ENCODE measurements at regions not wholly inside any gene's neighbourhood (a gene's known extent, or its start where the extent isn't known, plus 50 kb on each side); places are given as distances from the start of the nearest gene placed in this dataset.
"Not testable (repeated sequence)": the region's sequence is repeated elsewhere in the genome, so short reads cannot be mapped to it uniquely, and the experiment has no call there.

DNA sequence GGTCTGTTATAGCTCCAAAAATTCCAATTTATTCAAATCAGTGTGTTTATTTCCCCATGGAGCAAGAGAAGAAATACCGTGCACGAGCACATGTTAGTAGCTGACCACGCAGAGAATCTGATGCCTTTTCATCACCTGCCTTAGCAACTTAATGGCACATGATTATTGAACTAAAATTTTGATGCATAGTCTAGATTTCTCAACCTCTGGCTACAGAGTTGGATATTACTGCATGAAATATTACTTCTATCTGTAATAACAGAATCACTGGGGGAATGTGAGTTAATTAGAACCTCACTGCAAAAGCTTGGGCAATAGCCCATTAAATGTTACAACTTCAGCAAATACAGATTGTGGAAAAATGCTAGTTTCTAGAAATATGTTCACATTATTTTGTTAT, 335.8 kb downstream of the FLRT2 start:
- no peaks in the 10 kb centered on the region for H3K27me3 ChIP-seq (ENCODE audit: control insufficient read depth in 5 of 5, insufficient read depth in 4 of 5, low read length in 5 of 5)
- H3K4me1 ChIP-seq (ENCODE audit: control insufficient read depth in 5 of 5, insufficient read depth in 5 of 5, low read length in 5 of 5) = peaks cover 0 to 4% (median 0%) of the 10 kb centered on the region in 5 donors
- no peak overlapping the region for H3K9ac ChIP-seq (ENCODE audit: low read length in 5 of 5)
- H3K27ac ChIP-seq (ENCODE audit: low read depth, low read length) = no peak overlapping the region
- no peaks in the 10 kb centered on the region for H3K36me3 ChIP-seq (ENCODE audit: control insufficient read depth in 5 of 5, insufficient read depth in 5 of 5, low read length in 5 of 5)
- H3K9me3 ChIP-seq (ENCODE audit: control insufficient read depth in 5 of 5, low read length in 5 of 5) = no peaks in the 10 kb centered on the region
- H3K4me3 ChIP-seq (ENCODE audit: low read depth in 1 of 5, low read length in 5 of 5) = no peak overlapping the region

DNA sequence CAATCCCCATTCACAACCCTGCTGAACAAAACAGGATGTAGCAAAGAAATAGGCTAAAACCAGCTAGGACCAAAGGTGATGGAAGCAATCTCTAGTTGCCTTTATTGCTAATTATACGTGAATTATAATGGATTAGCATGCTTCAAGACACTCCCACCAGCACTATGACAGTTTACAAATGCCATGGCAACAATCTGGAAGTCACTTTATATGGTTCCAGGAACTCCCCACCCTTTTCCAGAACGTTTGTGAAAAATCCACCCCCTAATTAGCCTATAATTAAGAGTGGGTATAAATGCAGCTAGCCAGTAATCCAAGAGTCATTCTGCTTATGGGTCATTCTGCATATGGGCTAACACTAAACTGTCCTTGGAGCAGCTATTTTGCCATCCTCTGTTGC, 328.7 kb downstream of the FLRT2 start:
- Histone ChIP-seq H3K9ac (ENCODE audit: low read length in 5 of 5) (no peak overlapping the region), H3K27ac (ENCODE audit: low read depth, low read length) (no peak overlapping the region), H3K9me3 (ENCODE audit: control insufficient read depth in 5 of 5, low read length in 5 of 5) (no peaks in the 10 kb centered on the region), H3K36me3 (ENCODE audit: control insufficient read depth in 5 of 5, insufficient read depth in 5 of 5, low read length in 5 of 5) (no peaks in the 10 kb centered on the region), H3K4me1 (ENCODE audit: control insufficient read depth in 5 of 5, insufficient read depth in 5 of 5, low read length in 5 of 5) (no peaks in the 10 kb centered on the region), H3K27me3 (ENCODE audit: control insufficient read depth in 5 of 5, insufficient read depth in 4 of 5, low read length in 5 of 5) (no peaks in the 10 kb centered on the region), H3K4me3 (ENCODE audit: low read depth in 1 of 5, low read length in 5 of 5) (no peak overlapping the region)

DNA sequence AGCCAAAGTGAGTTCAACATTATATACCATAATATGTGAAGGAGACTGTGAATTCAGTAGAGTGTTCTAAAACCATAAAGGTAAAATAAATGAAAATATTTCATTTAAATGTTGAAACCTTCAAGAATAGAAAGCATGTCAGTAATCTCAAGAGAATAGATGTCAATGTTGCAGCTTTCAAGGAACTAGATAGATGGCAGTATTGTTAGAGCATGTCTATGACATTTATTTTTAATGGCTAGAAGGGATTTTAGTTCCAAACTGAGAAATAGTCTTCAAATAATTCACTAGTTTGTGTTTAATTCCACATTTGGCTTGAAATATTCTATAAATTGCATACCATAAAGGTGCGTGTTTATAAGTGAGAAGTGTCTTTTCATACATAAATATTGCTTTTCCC, 326.5 kb downstream of the FLRT2 start:
- Histone ChIP-seq H3K27ac (ENCODE audit: low read depth, low read length) (no peak overlapping the region), H3K4me3 (ENCODE audit: low read depth in 1 of 5, low read length in 5 of 5) (no peak overlapping the region), H3K4me1 (ENCODE audit: control insufficient read depth in 5 of 5, insufficient read depth in 5 of 5, low read length in 5 of 5) (no peaks in the 10 kb centered on the region), H3K27me3 (ENCODE audit: control insufficient read depth in 5 of 5, insufficient read depth in 4 of 5, low read length in 5 of 5) (no peaks in the 10 kb centered on the region), H3K9me3 (ENCODE audit: control insufficient read depth in 5 of 5, low read length in 5 of 5) (no peaks in the 10 kb centered on the region), H3K36me3 (ENCODE audit: control insufficient read depth in 5 of 5, insufficient read depth in 5 of 5, low read length in 5 of 5) (no peaks in the 10 kb centered on the region), H3K9ac (ENCODE audit: low read length in 5 of 5) (no peak overlapping the region)

DNA sequence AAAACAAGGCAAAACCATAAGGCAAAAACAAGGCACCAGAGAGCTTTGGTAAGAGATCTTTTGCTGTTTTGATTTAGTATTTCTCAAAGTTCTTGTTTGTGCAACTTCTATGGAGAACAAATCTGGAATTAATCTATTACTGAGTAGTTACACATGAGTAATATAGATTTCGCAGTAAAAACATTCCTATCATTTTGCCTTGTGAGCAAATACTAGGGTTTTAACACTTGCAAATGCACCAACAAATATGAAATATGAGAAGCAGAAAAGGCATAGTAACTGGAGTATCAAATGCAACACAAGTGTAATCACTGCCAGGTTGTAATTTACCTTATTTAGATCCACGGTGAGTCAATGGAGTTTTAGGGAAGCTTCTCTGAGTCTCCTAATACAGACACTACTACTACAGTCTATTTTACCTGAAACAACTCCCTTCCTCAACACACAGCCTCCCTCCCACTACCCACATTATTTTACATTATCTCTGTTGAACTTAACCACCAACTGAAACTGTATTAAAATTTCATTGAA, 324.1 kb downstream of the FLRT2 start:
- Histone ChIP-seq H3K27me3 (ENCODE audit: control insufficient read depth in 5 of 5, insufficient read depth in 4 of 5, low read length in 5 of 5) (no peaks in the 10 kb centered on the region), H3K9ac (ENCODE audit: low read length in 5 of 5) (no peak overlapping the region)

DNA sequence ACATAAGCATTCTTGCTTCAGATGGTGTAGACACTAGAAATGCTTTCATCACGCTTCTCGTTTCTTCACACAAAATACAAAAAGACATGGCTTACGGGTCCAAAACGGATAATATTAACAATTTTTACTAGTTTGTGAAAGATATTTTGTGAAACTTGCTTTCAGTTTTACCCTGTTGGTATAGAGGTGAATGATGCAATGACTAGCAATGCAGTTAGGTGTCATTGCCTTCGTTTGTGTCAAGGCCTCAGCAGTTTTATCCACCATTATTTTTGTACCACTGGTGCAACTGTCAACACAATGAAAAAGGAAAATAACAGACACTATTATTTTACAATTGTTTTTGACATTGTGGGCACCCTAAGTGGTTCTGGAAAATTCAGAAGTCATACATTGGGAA, 323.0 kb downstream of the FLRT2 start:
- H3K36me3 ChIP-seq (ENCODE audit: control insufficient read depth in 5 of 5, insufficient read depth in 5 of 5, low read length in 5 of 5) = no peaks in the 10 kb centered on the region
- H3K4me1 ChIP-seq (ENCODE audit: control insufficient read depth in 5 of 5, insufficient read depth in 5 of 5, low read length in 5 of 5) = no peaks in the 10 kb centered on the region
- H3K9ac ChIP-seq (ENCODE audit: low read length in 5 of 5) = no peak overlapping the region
- no peak overlapping the region for H3K4me3 ChIP-seq (ENCODE audit: low read depth in 1 of 5, low read length in 5 of 5)
- H3K27ac ChIP-seq (ENCODE audit: low read depth, low read length) = no peak overlapping the region
- H3K27me3 ChIP-seq (ENCODE audit: control insufficient read depth in 5 of 5, insufficient read depth in 4 of 5, low read length in 5 of 5) = no peaks in the 10 kb centered on the region
- H3K9me3 ChIP-seq (ENCODE audit: control insufficient read depth in 5 of 5, low read length in 5 of 5) = no peaks in the 10 kb centered on the region

More for the DNA sequence above, 324.1 kb downstream of the FLRT2 start:
- Histone ChIP-seq H3K36me3 (ENCODE audit: control insufficient read depth in 5 of 5, insufficient read depth in 5 of 5, low read length in 5 of 5) (no peaks in the 10 kb centered on the region), H3K4me1 (ENCODE audit: control insufficient read depth in 5 of 5, insufficient read depth in 5 of 5, low read length in 5 of 5) (no peaks in the 10 kb centered on the region), H3K9me3 (ENCODE audit: control insufficient read depth in 5 of 5, low read length in 5 of 5) (no peaks in the 10 kb centered on the region), H3K27ac (ENCODE audit: low read depth, low read length) (no peak overlapping the region), H3K4me3 (ENCODE audit: low read depth in 1 of 5, low read length in 5 of 5) (no peak overlapping the region)

DNA sequence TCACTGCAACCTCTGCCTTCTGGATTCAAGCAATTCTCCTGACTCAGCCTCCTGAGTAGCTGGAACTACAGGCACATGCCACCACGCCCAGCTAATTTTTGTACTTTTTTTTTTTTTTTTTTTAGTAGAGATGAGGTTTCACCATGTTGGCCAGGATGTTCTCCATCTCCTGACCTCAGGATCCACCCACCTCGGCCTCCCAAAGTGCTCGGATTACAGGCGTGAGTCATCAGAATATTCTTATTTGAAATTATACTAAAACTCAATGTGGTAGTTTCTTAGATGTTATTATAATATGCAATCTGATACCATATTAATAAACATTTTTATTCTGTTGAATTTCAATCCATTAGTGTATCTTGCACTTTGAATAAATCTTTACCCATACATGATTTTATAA, 322.2 kb downstream of the FLRT2 start:
- H3K36me3 ChIP-seq (ENCODE audit: control insufficient read depth in 5 of 5, insufficient read depth in 5 of 5, low read length in 5 of 5); H3K27me3 ChIP-seq (ENCODE audit: control insufficient read depth in 5 of 5, insufficient read depth in 4 of 5, low read length in 5 of 5); H3K9me3 ChIP-seq (ENCODE audit: control insufficient read depth in 5 of 5, low read length in 5 of 5); H3K9ac ChIP-seq (ENCODE audit: low read length in 5 of 5); H3K4me1 ChIP-seq (ENCODE audit: control insufficient read depth in 5 of 5, insufficient read depth in 5 of 5, low read length in 5 of 5); H3K4me3 ChIP-seq (ENCODE audit: low read depth in 1 of 5, low read length in 5 of 5); H3K27ac ChIP-seq (ENCODE audit: low read depth, low read length): not testable (repeated sequence)

DNA sequence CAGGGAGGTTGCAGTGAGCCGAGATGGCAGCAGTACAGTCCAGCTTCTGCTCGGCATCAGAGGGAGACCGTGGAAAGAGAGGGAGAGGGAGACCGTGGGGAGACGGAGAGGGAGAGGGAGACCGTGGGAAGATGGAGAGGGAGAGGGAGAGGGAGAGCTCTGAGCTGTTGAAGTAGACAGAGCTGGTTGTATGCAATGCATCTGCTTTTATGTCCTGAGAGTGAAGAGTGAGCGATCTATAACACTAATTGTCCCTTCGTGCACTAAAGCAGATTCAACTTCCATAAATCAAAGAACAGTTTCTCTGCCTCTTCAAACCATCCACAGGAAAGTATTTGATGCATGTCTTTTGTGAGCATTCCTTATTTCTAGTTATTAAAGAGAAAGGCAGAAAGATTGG, 300.6 kb downstream of the FLRT2 start:
- not testable (repeated sequence) for H3K4me3 ChIP-seq (ENCODE audit: low read depth in 1 of 5, low read length in 5 of 5); H3K9me3 ChIP-seq (ENCODE audit: control insufficient read depth in 5 of 5, low read length in 5 of 5); H3K27ac ChIP-seq (ENCODE audit: low read depth, low read length); H3K9ac ChIP-seq (ENCODE audit: low read length in 5 of 5); H3K36me3 ChIP-seq (ENCODE audit: control insufficient read depth in 5 of 5, insufficient read depth in 5 of 5, low read length in 5 of 5); H3K27me3 ChIP-seq (ENCODE audit: control insufficient read depth in 5 of 5, insufficient read depth in 4 of 5, low read length in 5 of 5); H3K4me1 ChIP-seq (ENCODE audit: control insufficient read depth in 5 of 5, insufficient read depth in 5 of 5, low read length in 5 of 5)

DNA sequence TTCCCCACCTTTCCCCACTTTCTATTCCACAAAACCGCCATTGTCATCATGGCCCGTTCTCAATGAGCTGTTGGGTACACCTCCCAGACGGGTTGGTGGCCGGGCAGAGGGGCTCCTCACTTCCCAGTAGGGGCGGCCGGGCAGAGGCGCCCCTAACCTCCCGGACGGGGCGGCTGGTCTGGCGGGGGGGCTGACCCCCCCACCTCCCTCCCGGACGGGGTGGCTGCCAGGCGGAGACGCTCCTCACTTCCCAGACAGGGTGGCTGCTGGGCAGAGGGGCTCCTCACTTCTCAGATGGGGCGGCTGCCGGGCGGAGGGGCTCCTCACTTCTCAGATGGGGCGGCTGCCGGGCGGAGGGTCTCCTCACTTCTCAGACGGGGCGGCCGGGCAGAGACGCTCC, 299.7 kb downstream of the FLRT2 start:
- H3K4me1 ChIP-seq (ENCODE audit: control insufficient read depth in 5 of 5, insufficient read depth in 5 of 5, low read length in 5 of 5) = not testable (repeated sequence)

DNA sequence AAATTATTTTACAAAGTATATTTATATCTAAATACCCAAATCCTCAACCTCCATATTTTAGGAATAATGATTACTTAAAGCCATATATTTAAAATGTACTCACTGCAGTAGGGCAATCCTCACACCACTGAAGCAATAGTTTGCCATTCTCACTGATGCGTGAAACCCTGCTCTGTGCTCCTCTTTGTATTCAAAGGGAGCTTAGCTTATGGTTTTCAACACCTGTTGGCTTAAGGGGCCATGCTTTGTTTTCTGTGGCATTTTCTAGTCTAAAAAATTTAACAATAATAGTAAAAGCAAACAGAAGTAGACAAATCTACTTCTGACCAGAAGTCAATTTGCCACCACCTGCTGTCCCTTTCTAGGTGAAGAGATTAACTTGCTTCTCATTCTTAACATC, 294.6 kb downstream of the FLRT2 start:
- Histone ChIP-seq H3K9me3 (ENCODE audit: control insufficient read depth in 5 of 5, low read length in 5 of 5) (no peaks in the 10 kb centered on the region), H3K36me3 (ENCODE audit: control insufficient read depth in 5 of 5, insufficient read depth in 5 of 5, low read length in 5 of 5) (no peaks in the 10 kb centered on the region), H3K4me3 (ENCODE audit: low read depth in 1 of 5, low read length in 5 of 5) (no peak overlapping the region), H3K27ac (ENCODE audit: low read depth, low read length) (no peak overlapping the region), H3K4me1 (ENCODE audit: control insufficient read depth in 5 of 5, insufficient read depth in 5 of 5, low read length in 5 of 5) (no peaks in the 10 kb centered on the region), H3K27me3 (ENCODE audit: control insufficient read depth in 5 of 5, insufficient read depth in 4 of 5, low read length in 5 of 5) (no peaks in the 10 kb centered on the region), H3K9ac (ENCODE audit: low read length in 5 of 5) (no peak overlapping the region)

More for the DNA sequence above, 299.7 kb downstream of the FLRT2 start:
- not testable (repeated sequence) for H3K9ac ChIP-seq (ENCODE audit: low read length in 5 of 5); H3K4me3 ChIP-seq (ENCODE audit: low read depth in 1 of 5, low read length in 5 of 5); H3K9me3 ChIP-seq (ENCODE audit: control insufficient read depth in 5 of 5, low read length in 5 of 5); H3K36me3 ChIP-seq (ENCODE audit: control insufficient read depth in 5 of 5, insufficient read depth in 5 of 5, low read length in 5 of 5); H3K27ac ChIP-seq (ENCODE audit: low read depth, low read length); H3K27me3 ChIP-seq (ENCODE audit: control insufficient read depth in 5 of 5, insufficient read depth in 4 of 5, low read length in 5 of 5)

DNA sequence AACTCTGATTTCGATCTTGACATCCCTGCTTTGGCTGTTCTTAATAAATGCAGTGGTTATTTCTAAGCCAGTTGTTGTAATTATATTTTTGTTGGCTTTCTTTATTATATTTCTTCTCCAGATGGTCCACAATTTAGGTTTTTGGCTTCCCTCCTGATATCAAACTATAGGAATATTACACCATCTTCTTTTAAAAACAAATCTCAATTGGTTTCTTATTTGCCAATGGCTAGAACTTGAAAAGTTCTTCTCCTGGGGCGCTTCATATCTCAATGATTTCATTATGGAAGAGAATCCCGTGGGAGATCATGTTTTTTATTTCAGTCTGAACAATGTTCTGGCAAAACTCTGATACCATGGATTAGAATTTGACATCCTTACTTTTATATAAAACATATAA, 292.3 kb downstream of the FLRT2 start:
- Histone ChIP-seq H3K9ac (ENCODE audit: low read length in 5 of 5) (no peak overlapping the region), H3K4me3 (ENCODE audit: low read depth in 1 of 5, low read length in 5 of 5) (no peak overlapping the region), H3K36me3 (ENCODE audit: control insufficient read depth in 5 of 5, insufficient read depth in 5 of 5, low read length in 5 of 5) (no peaks in the 10 kb centered on the region), H3K9me3 (ENCODE audit: control insufficient read depth in 5 of 5, low read length in 5 of 5) (no peaks in the 10 kb centered on the region), H3K27ac (ENCODE audit: low read depth, low read length) (no peak overlapping the region), H3K4me1 (ENCODE audit: control insufficient read depth in 5 of 5, insufficient read depth in 5 of 5, low read length in 5 of 5) (no peaks in the 10 kb centered on the region), H3K27me3 (ENCODE audit: control insufficient read depth in 5 of 5, insufficient read depth in 4 of 5, low read length in 5 of 5) (no peaks in the 10 kb centered on the region)

DNA sequence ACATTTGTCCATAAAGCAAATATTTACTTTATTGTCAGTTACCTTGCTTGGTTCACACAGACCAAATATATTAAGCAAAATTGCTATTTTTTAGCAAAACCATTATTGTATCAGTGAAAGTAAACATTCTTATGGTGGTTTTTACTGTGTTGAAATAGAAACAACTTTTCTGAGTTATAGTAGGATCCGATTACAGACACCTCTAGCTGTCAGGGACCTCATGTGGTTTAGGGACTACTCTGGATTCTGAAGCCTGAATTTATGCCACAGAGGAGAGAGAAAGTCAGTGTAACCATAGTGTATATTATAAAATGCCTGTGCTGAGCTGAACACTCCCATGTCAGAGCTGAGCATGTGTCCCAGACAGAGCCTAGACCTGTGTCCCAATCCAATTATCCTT, 287.5 kb downstream of the FLRT2 start:
- no peak overlapping the region for H3K27ac ChIP-seq (ENCODE audit: low read depth, low read length)
- no peak overlapping the region for H3K4me3 ChIP-seq (ENCODE audit: low read depth in 1 of 5, low read length in 5 of 5)
- no peaks in the 10 kb centered on the region for H3K36me3 ChIP-seq (ENCODE audit: control insufficient read depth in 5 of 5, insufficient read depth in 5 of 5, low read length in 5 of 5)
- H3K4me1 ChIP-seq (ENCODE audit: control insufficient read depth in 5 of 5, insufficient read depth in 5 of 5, low read length in 5 of 5) = no peaks in the 10 kb centered on the region
- H3K9me3 ChIP-seq (ENCODE audit: control insufficient read depth in 5 of 5, low read length in 5 of 5) = no peaks in the 10 kb centered on the region
- H3K27me3 ChIP-seq (ENCODE audit: control insufficient read depth in 5 of 5, insufficient read depth in 4 of 5, low read length in 5 of 5) = no peaks in the 10 kb centered on the region
- no peak overlapping the region for H3K9ac ChIP-seq (ENCODE audit: low read length in 5 of 5)
